WERI-Rb-1 (cell line): ENCODE measurements at regions not wholly inside any gene's neighbourhood (a gene's known extent, or its start where the extent isn't known, plus 50 kb on each side); places are given as distances from the start of the nearest gene placed in this dataset.
A peak's percentile ranks its signal among the peaks of the same experiment; 100 is the strongest.

Experiments
- DNase-seq: peaks from one replicate; pipeline ENCODE4 v3.0.0-alpha.2; 2020
- H3K27ac ChIP-seq: fragments of 250-450 bp; sonication (Bioruptor Pico); 2 replicates; pipeline ENCODE4 v1.5.1; 2020; ENCODE audit warnings: mild to moderate bottlenecking, moderate library complexity
- H3K27me3 ChIP-seq: fragments of 250-450 bp; sonication (Bioruptor Pico); 2 replicates; pipeline ENCODE4 v1.5.1; 2021; ENCODE audit warnings: mild to moderate bottlenecking, low read depth, moderate library complexity; ENCODE audit not compliant: insufficient read depth, severe bottlenecking
- H3K36me3 ChIP-seq: fragments of 250-450 bp; sonication (Bioruptor Pico); 2 replicates; pipeline ENCODE4 v1.5.1; 2020; ENCODE audit warnings: mild to moderate bottlenecking, moderate library complexity
- H3K4me3 ChIP-seq: 2 replicates; pipeline ENCODE4 v1.5.1; 2011; ENCODE audit warnings: low read depth, mild to moderate bottlenecking, control low read depth, low read length
- H3K9me3 ChIP-seq: fragments of 250-450 bp; sonication (Bioruptor Pico); 2 replicates; pipeline ENCODE4 v1.5.1; 2021; ENCODE audit warnings: mild to moderate bottlenecking, moderate library complexity; ENCODE audit not compliant: severe bottlenecking
- TF ChIP-seq, protein P1 (sequence below): IDR thresholded peaks from 2 replicates; pipeline ENCODE4 v1.5.1; 2011; ENCODE audit warnings: low read depth, mild to moderate bottlenecking, control low read depth, inconsistent platforms, low read length

GRCh38 chr1:82578086-82578726 lies 777.5 kb downstream of the ADGRL2 start:
- TF ChIP-seq, protein P1, sequence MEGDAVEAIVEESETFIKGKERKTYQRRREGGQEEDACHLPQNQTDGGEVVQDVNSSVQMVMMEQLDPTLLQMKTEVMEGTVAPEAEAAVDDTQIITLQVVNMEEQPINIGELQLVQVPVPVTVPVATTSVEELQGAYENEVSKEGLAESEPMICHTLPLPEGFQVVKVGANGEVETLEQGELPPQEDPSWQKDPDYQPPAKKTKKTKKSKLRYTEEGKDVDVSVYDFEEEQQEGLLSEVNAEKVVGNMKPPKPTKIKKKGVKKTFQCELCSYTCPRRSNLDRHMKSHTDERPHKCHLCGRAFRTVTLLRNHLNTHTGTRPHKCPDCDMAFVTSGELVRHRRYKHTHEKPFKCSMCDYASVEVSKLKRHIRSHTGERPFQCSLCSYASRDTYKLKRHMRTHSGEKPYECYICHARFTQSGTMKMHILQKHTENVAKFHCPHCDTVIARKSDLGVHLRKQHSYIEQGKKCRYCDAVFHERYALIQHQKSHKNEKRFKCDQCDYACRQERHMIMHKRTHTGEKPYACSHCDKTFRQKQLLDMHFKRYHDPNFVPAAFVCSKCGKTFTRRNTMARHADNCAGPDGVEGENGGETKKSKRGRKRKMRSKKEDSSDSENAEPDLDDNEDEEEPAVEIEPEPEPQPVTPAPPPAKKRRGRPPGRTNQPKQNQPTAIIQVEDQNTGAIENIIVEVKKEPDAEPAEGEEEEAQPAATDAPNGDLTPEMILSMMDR = no peak
- no peaks in the 10 kb centered on the region for H3K36me3 ChIP-seq
- DNase-seq = no peak

GRCh38 chr1:82567348-82567747 lies 766.6 kb downstream of the ADGRL2 start:
- Histone ChIP-seq H3K36me3 (no peaks in the 10 kb centered on the region), H3K9me3 (no peaks in the 10 kb centered on the region), H3K4me3 (no peak overlapping the region), H3K27me3 (no peaks in the 10 kb centered on the region), H3K27ac (no peak overlapping the region)
- DNase-seq = no peak
- TF ChIP-seq, protein P1 = no peak

More at GRCh38 chr1:82578086-82578726, 777.5 kb downstream of the ADGRL2 start:
- no peaks in the 10 kb centered on the region for H3K9me3 ChIP-seq
- H3K27ac ChIP-seq = no peak overlapping the region
- no peaks in the 10 kb centered on the region for H3K27me3 ChIP-seq
- H3K4me3 ChIP-seq = no peak overlapping the region

- Histone ChIP-seq H3K9me3 (no peaks in the 10 kb centered on the region), H3K4me3 (no peak overlapping the region), H3K36me3 (no peaks in the 10 kb centered on the region), H3K27ac (no peak overlapping the region), H3K27me3 (no peaks in the 10 kb centered on the region)
- TF ChIP-seq, protein P1 = no peak
- DNase-seq = no peak
Measured at GRCh38 chr1:82565546-82565945, 764.8 kb downstream of the ADGRL2 start.

- H3K27me3 ChIP-seq = no peaks in the 10 kb centered on the region
- H3K4me3 ChIP-seq = no peak overlapping the region
- no peaks in the 10 kb centered on the region for H3K36me3 ChIP-seq
- peak; percentile 12 for DNase-seq
- H3K27ac ChIP-seq = no peak overlapping the region
- TF ChIP-seq, protein P1 = no peak
- H3K9me3 ChIP-seq = no peaks in the 10 kb centered on the region
Measured at GRCh38 chr1:82565146-82565545, 764.4 kb downstream of the ADGRL2 start.

GRCh38 chr1:82564333-82564732 lies 763.6 kb downstream of the ADGRL2 start:
- TF ChIP-seq, protein P1 = no peak
- Histone ChIP-seq H3K27ac (no peak overlapping the region), H3K4me3 (no peak overlapping the region), H3K27me3 (no peaks in the 10 kb centered on the region), H3K9me3 (no peaks in the 10 kb centered on the region), H3K36me3 (no peaks in the 10 kb centered on the region)
- no peak for DNase-seq

GRCh38 chr1:82562448-82562847 lies 761.7 kb downstream of the ADGRL2 start:
- H3K9me3 ChIP-seq = no peaks in the 10 kb centered on the region
- no peak for DNase-seq
- H3K4me3 ChIP-seq = no peak overlapping the region
- no peaks in the 10 kb centered on the region for H3K27me3 ChIP-seq
- no peak overlapping the region for H3K27ac ChIP-seq
- H3K36me3 ChIP-seq = no peaks in the 10 kb centered on the region
- TF ChIP-seq, protein P1 = no peak
